Liver (tissue), 8 donors: ENCODE measurements at regions not wholly inside any gene's neighbourhood (a gene's known extent, or its start where the extent isn't known, plus 50 kb on each side); places are given as distances from the start of the nearest gene placed in this dataset.
"Not testable (repeated sequence)": the region's sequence is repeated elsewhere in the genome, so short reads cannot be mapped to it uniquely, and the experiment has no call there.

Experiments used
- DNase-seq: peaks from one replicate; pipeline ENCODE4 v3.0.0-alpha.2; 2017; ENCODE audit warnings: low spot score
- H3K27ac ChIP-seq, 2 donors: one replicate each; pipeline ENCODE4 v1.7.0; 2013; ENCODE audit warnings: inconsistent platforms in 2 of 2, low read length in 2 of 2, control low read depth in 1 of 2, low read depth in 1 of 2, mild to moderate bottlenecking in 1 of 2
- H3K27me3 ChIP-seq, 4 donors: one replicate each; pipeline versions ENCODE4 v1.6.1 to v1.7.0; 2013; ENCODE audit warnings: low read length in 3 of 4, inconsistent platforms in 1 of 4, mild to moderate bottlenecking in 1 of 4, moderate library complexity in 1 of 4; ENCODE audit not compliant: control insufficient read depth in 4 of 4, insufficient read depth in 4 of 4
- H3K36me3 ChIP-seq, 4 donors: one replicate each; pipeline versions ENCODE4 v1.6.1 to v1.7.0; 2013; ENCODE audit warnings: low read length in 3 of 4, mild to moderate bottlenecking in 3 of 4, low read depth in 1 of 4, moderate library complexity in 1 of 4; ENCODE audit not compliant: control insufficient read depth in 4 of 4, insufficient read depth in 3 of 4
- H3K4me1 ChIP-seq, 4 donors: one replicate each; pipeline versions ENCODE4 v1.6.1 to v1.7.0; 2013; ENCODE audit warnings: low read length in 3 of 4, mild to moderate bottlenecking in 3 of 4, moderate library complexity in 1 of 4; ENCODE audit not compliant: control insufficient read depth in 4 of 4, insufficient read depth in 4 of 4
- H3K4me3 ChIP-seq, 3 donors: one replicate each; pipeline versions ENCODE4 v1.6.1 to v1.7.0; 2013; ENCODE audit warnings: low read length in 3 of 3, control low read depth in 1 of 3, low read depth in 1 of 3, mild to moderate bottlenecking in 1 of 3
- H3K9ac ChIP-seq, 2 donors: one replicate each; pipeline ENCODE4 v1.7.0; 2013; ENCODE audit warnings: low read length in 2 of 2, mild to moderate bottlenecking in 2 of 2, moderate library complexity in 2 of 2, control low read depth in 1 of 2, low read depth in 1 of 2
- H3K9me3 ChIP-seq, 4 donors: one replicate each; pipeline versions ENCODE4 v1.6.1 to v1.7.0; 2013; ENCODE audit warnings: low read length in 3 of 4; ENCODE audit not compliant: control insufficient read depth in 4 of 4
- ATF3 ChIP-seq: IDR thresholded peaks from 2 replicates; pipeline ENCODE4 v1.6.1; 2016; ENCODE audit warnings: antibody characterized with exemption
- CTCF ChIP-seq: fragments of 150-350 bp; IDR thresholded peaks from 2 replicates; pipeline ENCODE4 v1.5.1; 2017; ENCODE audit warnings: improper control_type of control experiment, low read depth, low read length; ENCODE audit not compliant: missing input control
- EGR1 ChIP-seq, 2 donors: IDR thresholded peaks; 2 replicates each; pipeline ENCODE4 v1.6.1; 2016 to 2018; ENCODE audit warnings: antibody characterized with exemption in 2 of 2, low read depth in 2 of 2
- FOXA1 ChIP-seq: IDR thresholded peaks from 2 replicates; pipeline ENCODE4 v1.6.1; 2016; ENCODE audit warnings: antibody characterized with exemption
- FOXA2 ChIP-seq: IDR thresholded peaks from 2 replicates; pipeline ENCODE4 v1.6.1; 2016; ENCODE audit warnings: antibody characterized with exemption
- GABPA ChIP-seq, 2 donors: IDR thresholded peaks in 1 of 2; conservative IDR thresholded peaks in 1 of 2; 2 replicates each; pipeline ENCODE4 v1.6.1; 2016; ENCODE audit warnings: antibody characterized with exemption in 2 of 2, mild to moderate bottlenecking in 1 of 2, moderate library complexity in 1 of 2
- HNF4A ChIP-seq, 2 donors: conservative IDR thresholded peaks; 2 replicates each; pipeline ENCODE4 v1.6.1; 2016; ENCODE audit warnings: antibody characterized with exemption in 2 of 2, mild to moderate bottlenecking in 2 of 2
- HNF4G ChIP-seq: IDR thresholded peaks from 2 replicates; pipeline ENCODE4 v1.6.1; 2016; ENCODE audit warnings: antibody characterized with exemption
- JUND ChIP-seq, 2 donors: IDR thresholded peaks; 2 replicates each; pipeline ENCODE4 v1.6.1; 2016; ENCODE audit warnings: antibody characterized with exemption in 2 of 2
- MAX ChIP-seq: IDR thresholded peaks from 2 replicates; pipeline ENCODE4 v1.6.1; 2016; ENCODE audit warnings: antibody characterized with exemption
- NR2F2 ChIP-seq: IDR thresholded peaks from 2 replicates; pipeline ENCODE4 v1.6.1; 2016; ENCODE audit warnings: antibody characterized with exemption
- RAD21 ChIP-seq, 2 donors: IDR thresholded peaks; 2 replicates each; pipeline ENCODE4 v1.6.1; 2016; ENCODE audit warnings: antibody characterized with exemption in 2 of 2, mild to moderate bottlenecking in 2 of 2
- REST ChIP-seq: IDR thresholded peaks from 2 replicates; pipeline ENCODE4 v1.6.1; 2016; ENCODE audit warnings: antibody characterized with exemption, mild to moderate bottlenecking
- RXRA ChIP-seq, 2 donors: IDR thresholded peaks; 2 replicates each; pipeline ENCODE4 v1.6.1; 2017 to 2018; ENCODE audit warnings: antibody characterized with exemption in 2 of 2, mild to moderate bottlenecking in 1 of 2
- SP1 ChIP-seq: IDR thresholded peaks from 2 replicates; pipeline ENCODE4 v1.6.1; 2018; ENCODE audit warnings: antibody characterized with exemption, mild to moderate bottlenecking
- TAF1 ChIP-seq: conservative IDR thresholded peaks from 2 replicates; pipeline ENCODE4 v1.6.1; 2016; ENCODE audit warnings: antibody characterized with exemption, mild to moderate bottlenecking
- YY1 ChIP-seq: IDR thresholded peaks from 2 replicates; pipeline ENCODE4 v1.6.1; 2016; ENCODE audit warnings: antibody characterized with exemption, mild to moderate bottlenecking
- ZBTB33 ChIP-seq: IDR thresholded peaks from 2 replicates; pipeline ENCODE4 v1.6.1; 2016; ENCODE audit warnings: antibody characterized with exemption
- WGBS: extraction: QIAGEN DNeasy Blood & Tissue Kit; methylation state at CpG from one replicate; pipeline ENCODE4 v1.1.7; 2013; 5-methylcytosine and 5-hydroxymethylcytosine counted together
- donor health status: healthy.
- donor health status: healthy.
- donor health status: healthy.
- donor health status: healthy.
- donor health status: healthy.

GRCh38 chr20:30376767-30377658, 880.5 kb upstream of the DEFB115 start:
- peak overlapping the region; percentile 77 to 88 for H3K27ac ChIP-seq
- DNase-seq: peak; percentile 94
- H3K4me1 ChIP-seq: peaks cover 0 to 4% (median under 1%) of the 10 kb centered on the region in 4 donors
- peak overlapping the region; percentile 68 to 85 for H3K9ac ChIP-seq
- no peaks in the 10 kb centered on the region for H3K27me3 ChIP-seq
- H3K36me3 ChIP-seq: no peaks in the 10 kb centered on the region
- H3K4me3 ChIP-seq: peak overlapping the region; percentile 67 to 96 (median 94)
- WGBS: 7% methylated on average over 70 of the region's 70 CpGs
- TF ChIP-seq YY1 (peak; percentile 26), RAD21 (IDR thresholded peaks at IDR 0.05) (peak; percentile 28 to 50), RXRA (IDR thresholded peaks at IDR 0.05) (peak in 1 of 2 donors; percentile 9), MAX (peak; percentile 47), HNF4G (no peak), TAF1 (peak; percentile 66), FOXA1 (no peak), HNF4A (conservative IDR thresholded peaks at IDR 0.05) (no peak), NR2F2 (no peak), GABPA (IDR thresholded peaks at IDR 0.05 in 1 of 2, conservative IDR thresholded peaks at IDR 0.05 in 1 of 2) (peak in 1 of 2 donors; percentile 52), JUND (IDR thresholded peaks at IDR 0.05) (no peak), EGR1 (IDR thresholded peaks at IDR 0.05; ENCODE audit: low read depth in 2 of 2) (no peak), ZBTB33 (peak; percentile 55), SP1 (peak; percentile 39), REST (no peak), ATF3 (no peak), CTCF (peak; percentile 61), FOXA2 (no peak)
- H3K9me3 ChIP-seq: no peaks in the 10 kb centered on the region

- H3K9me3 ChIP-seq, DNase-seq, H3K36me3 ChIP-seq, H3K4me3 ChIP-seq, H3K27me3 ChIP-seq, H3K9ac ChIP-seq, H3K4me1 ChIP-seq, H3K27ac ChIP-seq: not testable (repeated sequence)
- WGBS: 82% methylated on average over 4 of the region's 4 CpGs
Measured at GRCh38 chr20:30378317-30378716, 879.1 kb upstream of the DEFB115 start.

GRCh38 chr20:30378721-30379120, 878.7 kb upstream of the DEFB115 start:
- H3K9ac ChIP-seq, H3K36me3 ChIP-seq, H3K27me3 ChIP-seq, DNase-seq, H3K9me3 ChIP-seq, H3K4me3 ChIP-seq, H3K27ac ChIP-seq, H3K4me1 ChIP-seq: not testable (repeated sequence)
- WGBS: 96% methylated on average over 1 of the region's 1 CpG
